Kidney (tissue), 13 donors: ENCODE measurements at regions not wholly inside any gene's neighbourhood (a gene's known extent, or its start where the extent isn't known, plus 50 kb on each side); places are given as distances from the start of the nearest gene placed in this dataset.

Source experiments
- DNase-seq, 5 donors: peaks; one replicate each; pipeline ENCODE4 v3.0.0-alpha.2; 2013 to 2020
- FAIRE-seq: peaks from 2 replicates; lab custom pipeline; 2012; peaks lifted over from hg19 to GRCh38; lab: Jason Lieb, UNC
- H3K27ac ChIP-seq, 2 donors: one replicate each; pipeline ENCODE4 v1.7.0; 2013; ENCODE audit warnings: low read depth in 2 of 2, low read length in 2 of 2, inconsistent platforms in 1 of 2
- H3K27me3 ChIP-seq: one replicate; pipeline ENCODE4 v1.7.1; 2013; ENCODE audit warnings: low read length, inconsistent platforms; ENCODE audit not compliant: control insufficient read depth, insufficient read depth
- H3K36me3 ChIP-seq, 3 donors: one replicate each; pipeline versions ENCODE4 v1.7.0 to v1.7.1; 2013; ENCODE audit warnings: low read length in 3 of 3, control low read depth in 1 of 3, inconsistent platforms in 1 of 3; ENCODE audit not compliant: insufficient read depth in 3 of 3, control insufficient read depth in 2 of 3
- H3K4me1 ChIP-seq, 3 donors: one replicate each; pipeline versions ENCODE4 v1.7.0 to v1.7.1; 2013; ENCODE audit warnings: low read length in 3 of 3, inconsistent platforms in 1 of 3, low read depth in 1 of 3; ENCODE audit not compliant: control insufficient read depth in 2 of 3, insufficient read depth in 2 of 3
- H3K4me3 ChIP-seq, 3 donors: one replicate each; pipeline versions ENCODE4 v1.7.0 to v1.8.1; 2013; ENCODE audit warnings: low read length in 3 of 3, control low read depth in 1 of 3, inconsistent platforms in 1 of 3
- H3K9ac ChIP-seq, 3 donors: one replicate each; pipeline versions ENCODE4 v1.7.0 to v1.7.1; 2013; ENCODE audit warnings: low read length in 3 of 3, control low read depth in 1 of 3, inconsistent platforms in 1 of 3
- H3K9me3 ChIP-seq, 3 donors: one replicate each; pipeline versions ENCODE4 v1.7.0 to v1.7.1; 2013; ENCODE audit warnings: low read length in 3 of 3, control low read depth in 1 of 3, inconsistent platforms in 1 of 3; ENCODE audit not compliant: control insufficient read depth in 2 of 3, insufficient read depth in 1 of 3
- CTCF ChIP-seq: IDR thresholded peaks from 3 replicates; pipeline ENCODE4 v1.5.1; 2012; ENCODE audit warnings: mild to moderate bottlenecking, moderate library complexity, borderline replicate concordance; ENCODE audit not compliant: insufficient read depth; ENCODE audit errors: extremely low read depth
- intact Hi-C: fragments of 100-400 bp; cut with DNase I; formaldehyde crosslinking; loops from one replicate; pipeline ENCODE4 v1.11.1; 2022
- donor health status: control.
- donor health status: control.
- donor health status: control.
- donor health status: control.
- donor health status: control.
- donor health status: DM: yes; HTN: yes; CAD: no.
- donor health status: Normal renal cell carcinoma (clear cell type).

- no peak overlapping the region for H3K9ac ChIP-seq
- H3K4me3 ChIP-seq: no peak overlapping the region
- TF ChIP-seq CTCF: no peak
- no peak for FAIRE-seq
- H3K4me1 ChIP-seq: no peaks in the 10 kb centered on the region
- no peaks in the 10 kb centered on the region for H3K36me3 ChIP-seq
- no peaks in the 10 kb centered on the region for H3K9me3 ChIP-seq
- no peaks in the 10 kb centered on the region for H3K27me3 ChIP-seq
- intact Hi-C loops: no loop called here
- DNase-seq: no peak
- no peak overlapping the region for H3K27ac ChIP-seq
Measured at GRCh38 chr14:89484051-89484844, 67.2 kb upstream of the FOXN3 start.

DNA sequence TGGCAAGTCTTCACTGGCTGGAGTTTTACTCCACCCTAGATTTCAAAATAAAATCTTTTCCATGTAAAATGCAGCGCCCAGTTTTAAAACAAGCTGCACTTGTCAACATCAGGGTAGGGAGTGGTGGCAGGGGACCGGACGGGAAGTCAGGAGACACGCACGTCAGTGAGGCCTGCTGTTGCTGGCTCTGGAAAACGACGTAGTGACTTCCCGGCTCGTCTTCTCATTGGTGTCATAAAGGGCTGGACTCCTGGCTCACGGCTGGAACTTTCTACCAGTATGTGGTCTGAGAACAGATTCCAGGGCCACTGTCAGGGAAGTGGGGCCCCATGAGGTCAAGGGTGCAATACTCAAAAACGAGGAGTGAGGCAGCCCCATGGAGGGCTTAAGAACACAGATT lies 64.2 kb upstream of the FOXN3 start:
- FAIRE-seq: no peak
- no peaks in the 10 kb centered on the region for H3K9me3 ChIP-seq
- H3K27ac ChIP-seq: no peak overlapping the region

GRCh38 chr14:89480278-89480677 lies 63.2 kb upstream of the FOXN3 start:
- DNase-seq (no peak), FAIRE-seq (no peak)
- H3K4me1 ChIP-seq: no peaks in the 10 kb centered on the region
- no peaks in the 10 kb centered on the region for H3K36me3 ChIP-seq
- no peak for TF ChIP-seq CTCF
- H3K9me3 ChIP-seq: no peaks in the 10 kb centered on the region
- no peak overlapping the region for H3K4me3 ChIP-seq
- H3K9ac ChIP-seq: no peak overlapping the region
- H3K27ac ChIP-seq: no peak overlapping the region
- intact Hi-C loops: no loop called here
- H3K27me3 ChIP-seq: no peaks in the 10 kb centered on the region

More for the DNA sequence above, 64.2 kb upstream of the FOXN3 start:
- TF ChIP-seq CTCF: no peak
- Histone ChIP-seq H3K36me3 (no peaks in the 10 kb centered on the region), H3K4me3 (no peak overlapping the region), H3K4me1 (no peaks in the 10 kb centered on the region), H3K27me3 (no peaks in the 10 kb centered on the region), H3K9ac (no peak overlapping the region)
- intact Hi-C loops: no loop called here
- DNase-seq: no peak
